GM12878 (cell line): ENCODE measurements at regions not wholly inside any gene's neighbourhood (a gene's known extent, or its start where the extent isn't known, plus 50 kb on each side); places are given as distances from the start of the nearest gene placed in this dataset.

ENCODE experiments used
- ATF3 ChIP-seq: IDR thresholded peaks from 2 replicates; pipeline ENCODE4 v1.6.1; 2011; ENCODE audit warnings: low read depth, mild to moderate bottlenecking, low read length, moderate library complexity, borderline replicate concordance; ENCODE audit errors: extremely low read depth
- BHLHE40 ChIP-seq, 2 experiments: fragments of 450-650 bp in 1 of 2; IDR thresholded peaks; 2 replicates each; pipeline ENCODE4 v1.6.1; 2011 to 2017; ENCODE audit warnings: low read depth in 2 of 2, borderline replicate concordance in 1 of 2, improper control_type of control experiment in 1 of 2, low read length in 1 of 2, mild to moderate bottlenecking in 1 of 2
- CBFB ChIP-seq: IDR thresholded peaks from 2 replicates; pipeline ENCODE4 v1.6.1; 2016; ENCODE audit warnings: antibody characterized with exemption, low read depth
- CTCF ChIP-seq, 3 experiments: IDR thresholded peaks in 2 of 3; conservative IDR thresholded peaks in 1 of 3; 2 replicates each; pipeline ENCODE4 v1.5.1; 2011; ENCODE audit warnings: low read depth in 3 of 3, low read length in 3 of 3, mild to moderate bottlenecking in 3 of 3, control low read depth in 2 of 3, moderate library complexity in 2 of 3, inconsistent platforms in 1 of 3, mixed read lengths in 1 of 3; ENCODE audit not compliant: control insufficient read depth in 2 of 3, insufficient read depth in 1 of 3; ENCODE audit errors: extremely low read depth in 1 of 3
- EGR1 ChIP-seq, 2 experiments: IDR thresholded peaks; 1 replicate in 1 of 2; 2 replicates in 1 of 2; pipeline ENCODE4 v1.6.1; 2011 to 2012; ENCODE audit warnings: low read depth in 2 of 2, low read length in 2 of 2, borderline replicate concordance in 1 of 2, mild to moderate bottlenecking in 1 of 2, moderate library complexity in 1 of 2
- HDAC2 ChIP-seq: fragments of 200-600 bp; sonication (generic); IDR thresholded peaks from 2 replicates; pipeline ENCODE4 v1.6.1; 2017
- IRF3 ChIP-seq: fragments of 450-650 bp; IDR thresholded peaks from 2 replicates; pipeline ENCODE4 v1.6.1; 2014; ENCODE audit warnings: mild to moderate bottlenecking
- JUND ChIP-seq: IDR thresholded peaks from 2 replicates; pipeline ENCODE4 v1.6.1; 2012; ENCODE audit warnings: low read depth, mild to moderate bottlenecking, low read length, improper control_type of control experiment, moderate library complexity
- POLR2A ChIP-seq: IDR thresholded peaks from 2 replicates; pipeline ENCODE4 v1.6.1; 2011; ENCODE audit warnings: low read depth, mild to moderate bottlenecking, low read length
- POLR2AphosphoS5 ChIP-seq: IDR thresholded peaks from 2 replicates; pipeline ENCODE4 v1.6.1; 2011; ENCODE audit warnings: mild to moderate bottlenecking, low read length, inconsistent platforms
- SREBF1 ChIP-seq: IDR thresholded peaks from 2 replicates; pipeline ENCODE4 v1.6.1; 2012; ENCODE audit warnings: mild to moderate bottlenecking, low read length
- TAF1 ChIP-seq: IDR thresholded peaks from 2 replicates; pipeline ENCODE4 v1.6.1; 2011; ENCODE audit warnings: mild to moderate bottlenecking, low read depth, low read length, borderline replicate concordance

- TF ChIP-seq CTCF (IDR thresholded peaks at IDR 0.05 in 2 of 3, conservative IDR thresholded peaks at IDR 0.05 in 1 of 3; ENCODE audit: control insufficient read depth in 2 of 3, extremely low read depth in 1 of 3, insufficient read depth in 1 of 3, low read depth in 3 of 3, low read length in 3 of 3) (no peak), POLR2AphosphoS5 (no peak), SREBF1 (no peak), EGR1 (IDR thresholded peaks at IDR 0.05; ENCODE audit: borderline replicate concordance in 1 of 2, low read depth in 2 of 2, low read length in 2 of 2) (no peak), CBFB (no peak), TAF1 (no peak), HDAC2 (no peak), ATF3 (no peak), IRF3 (no peak), JUND (no peak), BHLHE40 (IDR thresholded peaks at IDR 0.05; ENCODE audit: borderline replicate concordance in 1 of 2, low read depth in 2 of 2, low read length in 1 of 2) (no peak), POLR2A (no peak)
These were observed 88.7 kb downstream of the EBNA1BP2 start for GRCh38 chr1:43083375-43083891.
